Activated B cell treated with CpG ODN at 0.5 μM for 24 hours (primary cell): ENCODE measurements at regions not wholly inside any gene's neighbourhood (a gene's known extent, or its start where the extent isn't known, plus 50 kb on each side); places are given as distances from the start of the nearest gene placed in this dataset.

Experiments used
- ATAC-seq: fragments of 200-7000 bp; cut with Tn5 transposase; one replicate; pipeline ENCODE4 v1.10.0; 2021; ENCODE audit warnings: low read depth, mild to moderate bottlenecking, moderate library complexity
- CTCF ChIA-PET: fragments of 350-600 bp; sonication (Branson Sonifier 250); formaldehyde crosslinking; loops from one replicate; lab custom pipeline; 2021; ENCODE audit warnings: antibody characterized with exemption; lab: Charles Lee
- POLR2A ChIA-PET: fragments of 350-600 bp; sonication (Branson Sonifier 250); formaldehyde crosslinking; loops from one replicate; lab custom pipeline; 2021; ENCODE audit warnings: antibody characterized with exemption; lab: Charles Lee
- DNase-seq: peaks from one replicate; pipeline ENCODE4 v3.0.0; 2022
- H3K27ac Mint-ChIP-seq: one replicate; pipeline ENCODE4 v1.8.0; 2020; ENCODE audit warnings: mixed read lengths
- H3K27me3 Mint-ChIP-seq: one replicate; pipeline ENCODE4 v1.8.0; 2021; ENCODE audit warnings: mixed read lengths
- H3K36me3 Mint-ChIP-seq: one replicate; pipeline ENCODE4 v1.8.0; 2021; ENCODE audit warnings: low read depth, mixed read lengths
- H3K4me1 Mint-ChIP-seq: one replicate; pipeline ENCODE4 v1.8.0; 2021; ENCODE audit warnings: mixed read lengths
- H3K4me3 Mint-ChIP-seq: one replicate; pipeline ENCODE4 v1.8.0; 2020; ENCODE audit warnings: mild to moderate bottlenecking, mixed read lengths
- H3K9me3 Mint-ChIP-seq: one replicate; pipeline ENCODE4 v1.8.0; 2020; ENCODE audit warnings: mixed read lengths
- intact Hi-C: fragments of 100-400 bp; cut with micrococcal nuclease; formaldehyde crosslinking; loops from one replicate; pipeline ENCODE4 v1.15.1; 2024
- TF ChIP-seq, protein P1 (sequence below): fragments of 200-600 bp; IDR thresholded peaks from one replicate; pipeline ENCODE4 v1.8.0; 2022; ENCODE audit warnings: antibody characterized with exemption, mild to moderate bottlenecking

DNA sequence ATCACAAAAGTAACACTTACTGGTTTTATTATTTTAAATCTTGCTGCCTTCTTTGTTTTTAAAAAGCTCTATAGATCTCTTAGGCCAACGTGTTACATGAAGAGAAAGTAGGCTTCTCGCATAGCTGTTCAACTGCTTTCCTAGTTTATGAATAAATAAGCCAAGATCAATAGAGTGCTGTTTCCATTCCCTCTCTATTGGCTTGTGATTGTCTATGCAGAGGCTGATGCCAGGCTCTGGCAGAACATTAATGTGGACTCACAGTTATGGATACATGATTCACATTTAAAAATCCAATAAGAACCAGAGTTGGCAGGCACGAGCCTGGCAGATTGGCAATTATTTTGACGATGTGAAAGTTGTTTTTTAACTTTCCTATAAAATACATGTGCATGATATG is 137.5 kb downstream of the GNAT3 start:
- TF ChIP-seq, protein P1, sequence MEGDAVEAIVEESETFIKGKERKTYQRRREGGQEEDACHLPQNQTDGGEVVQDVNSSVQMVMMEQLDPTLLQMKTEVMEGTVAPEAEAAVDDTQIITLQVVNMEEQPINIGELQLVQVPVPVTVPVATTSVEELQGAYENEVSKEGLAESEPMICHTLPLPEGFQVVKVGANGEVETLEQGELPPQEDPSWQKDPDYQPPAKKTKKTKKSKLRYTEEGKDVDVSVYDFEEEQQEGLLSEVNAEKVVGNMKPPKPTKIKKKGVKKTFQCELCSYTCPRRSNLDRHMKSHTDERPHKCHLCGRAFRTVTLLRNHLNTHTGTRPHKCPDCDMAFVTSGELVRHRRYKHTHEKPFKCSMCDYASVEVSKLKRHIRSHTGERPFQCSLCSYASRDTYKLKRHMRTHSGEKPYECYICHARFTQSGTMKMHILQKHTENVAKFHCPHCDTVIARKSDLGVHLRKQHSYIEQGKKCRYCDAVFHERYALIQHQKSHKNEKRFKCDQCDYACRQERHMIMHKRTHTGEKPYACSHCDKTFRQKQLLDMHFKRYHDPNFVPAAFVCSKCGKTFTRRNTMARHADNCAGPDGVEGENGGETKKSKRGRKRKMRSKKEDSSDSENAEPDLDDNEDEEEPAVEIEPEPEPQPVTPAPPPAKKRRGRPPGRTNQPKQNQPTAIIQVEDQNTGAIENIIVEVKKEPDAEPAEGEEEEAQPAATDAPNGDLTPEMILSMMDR: no peak
- Mint-ChIP-seq H3K36me3 (no peaks in the 10 kb centered on the region), H3K27ac (no peak overlapping the region), H3K4me3 (no peak overlapping the region), H3K9me3 (no peaks in the 10 kb centered on the region), H3K27me3 (no peaks in the 10 kb centered on the region), H3K4me1 (no peaks in the 10 kb centered on the region)
- ChIA-PET CTCF (no interaction called here), POLR2A (no interaction called here)
- intact Hi-C loops: no loop called here
- DNase-seq (no peak), ATAC-seq (no peak)

DNA sequence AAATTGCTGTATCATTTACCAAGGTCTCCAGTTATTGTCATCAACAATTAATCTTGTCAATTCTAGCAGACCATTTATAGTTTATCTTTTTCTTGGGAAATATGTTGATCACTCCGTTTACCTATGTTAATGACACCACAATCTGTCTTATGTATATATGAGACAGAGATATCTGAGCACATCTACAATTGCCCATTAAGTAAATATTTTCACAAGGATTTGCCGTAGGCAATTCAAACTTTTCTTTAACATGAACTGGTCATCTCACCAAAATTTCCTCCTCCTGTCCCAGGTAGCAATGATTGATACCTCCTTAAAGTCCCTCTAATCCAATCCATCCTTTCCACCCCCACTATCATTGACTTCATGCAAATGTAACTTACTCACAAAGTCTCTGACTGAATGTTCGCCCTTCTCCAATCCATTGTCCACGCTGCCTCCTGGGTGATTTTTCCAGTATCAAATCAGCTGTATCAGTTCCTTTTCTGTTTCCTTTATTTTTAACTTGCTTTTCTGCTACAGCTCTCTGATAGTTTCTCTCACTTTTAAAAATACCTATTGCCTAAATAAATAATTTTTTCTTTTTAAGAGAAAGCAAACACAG is 138.3 kb downstream of the GNAT3 start:
- Mint-ChIP-seq H3K4me1 (no peaks in the 10 kb centered on the region), H3K4me3 (no peak overlapping the region), H3K27ac (no peak overlapping the region), H3K9me3 (no peaks in the 10 kb centered on the region), H3K27me3 (no peaks in the 10 kb centered on the region), H3K36me3 (no peaks in the 10 kb centered on the region)
- TF ChIP-seq, protein P1: no peak
- DNase-seq: no peak
- no peak for ATAC-seq
- ChIA-PET CTCF (no interaction called here), POLR2A (no interaction called here)
- intact Hi-C loops: no loop called here

DNA sequence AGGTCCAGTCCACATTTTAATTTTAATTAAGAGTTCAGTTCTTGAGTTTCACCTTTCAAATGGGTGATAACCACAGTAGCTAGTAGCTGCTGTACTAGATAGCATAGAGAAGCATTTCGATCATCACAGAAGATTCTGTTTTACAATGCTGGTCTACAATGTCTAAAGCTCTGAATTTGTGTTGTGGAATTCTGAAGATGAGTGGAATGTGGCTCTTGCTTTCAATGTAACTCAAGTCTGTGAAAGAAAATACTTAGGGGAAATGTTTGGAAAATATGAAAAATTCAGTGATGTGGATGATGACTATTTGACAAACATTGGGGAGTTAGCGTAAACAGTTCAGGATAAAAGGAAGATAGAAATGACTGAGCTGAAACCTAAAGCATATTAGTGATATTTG is 139.4 kb downstream of the GNAT3 start:
- no peak overlapping the region for H3K27ac Mint-ChIP-seq
- intact Hi-C loops: no loop called here
- ATAC-seq: no peak
- TF ChIP-seq, protein P1: no peak
- CTCF ChIA-PET: no interaction called here
- POLR2A ChIA-PET: no interaction called here
- no peaks in the 10 kb centered on the region for H3K27me3 Mint-ChIP-seq
- no peaks in the 10 kb centered on the region for H3K4me1 Mint-ChIP-seq
- no peaks in the 10 kb centered on the region for H3K36me3 Mint-ChIP-seq
- no peak for DNase-seq
- no peak overlapping the region for H3K4me3 Mint-ChIP-seq
- H3K9me3 Mint-ChIP-seq: no peaks in the 10 kb centered on the region

DNA sequence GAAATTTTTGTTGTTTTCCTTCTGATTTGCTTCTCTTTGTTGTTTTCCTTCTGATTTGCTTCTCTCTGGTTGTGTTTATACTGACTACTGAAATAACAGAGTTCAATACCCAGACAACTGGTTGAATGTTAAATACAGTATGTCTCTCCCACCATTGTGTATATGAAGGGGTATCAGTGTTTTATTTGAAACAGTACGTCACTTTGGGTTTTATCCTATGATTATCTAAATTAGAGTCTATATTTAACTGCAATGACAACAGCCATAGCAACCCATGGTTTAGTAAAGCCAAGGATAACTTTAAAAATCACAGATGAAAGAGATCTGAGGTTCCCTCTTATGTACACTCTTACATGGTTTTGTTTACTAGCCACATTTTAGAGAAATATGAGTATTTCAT is 141.3 kb downstream of the GNAT3 start:
- H3K27ac Mint-ChIP-seq: no peak overlapping the region
- H3K36me3 Mint-ChIP-seq: no peaks in the 10 kb centered on the region
- H3K4me3 Mint-ChIP-seq: no peak overlapping the region
- ChIA-PET CTCF (no interaction called here), POLR2A (no interaction called here)
- TF ChIP-seq, protein P1: no peak
- no peaks in the 10 kb centered on the region for H3K27me3 Mint-ChIP-seq
- H3K4me1 Mint-ChIP-seq: no peaks in the 10 kb centered on the region
- intact Hi-C loops: no loop called here
- H3K9me3 Mint-ChIP-seq: peaks cover 4% of the 10 kb centered on the region
- DNase-seq (no peak), ATAC-seq (no peak)

DNA sequence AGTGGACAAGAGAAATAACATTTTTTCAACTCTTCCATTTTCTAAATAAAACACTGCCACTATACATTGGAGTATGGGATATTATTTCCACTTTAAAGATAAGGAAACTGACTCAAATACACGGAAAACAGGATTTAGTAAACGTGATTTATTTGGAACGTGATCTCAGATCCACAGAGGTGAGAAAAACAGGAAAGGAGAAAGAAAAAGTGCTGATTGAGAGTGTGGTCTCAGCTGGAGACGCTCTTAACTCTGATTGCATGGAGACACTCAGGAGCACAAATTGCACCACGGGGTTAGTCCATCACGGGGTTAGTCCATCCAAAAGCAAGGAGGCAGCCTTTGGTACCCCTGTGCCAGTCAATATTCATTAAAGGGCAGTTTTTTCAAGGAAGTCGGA is 142.5 kb downstream of the GNAT3 start:
- no peak overlapping the region for H3K27ac Mint-ChIP-seq
- CTCF ChIA-PET: no interaction called here
- peaks cover 9% of the 10 kb centered on the region for H3K9me3 Mint-ChIP-seq
- intact Hi-C loops: no loop called here
- TF ChIP-seq, protein P1: no peak
- H3K4me1 Mint-ChIP-seq: no peaks in the 10 kb centered on the region
- POLR2A ChIA-PET: no interaction called here
- no peak for DNase-seq
- H3K4me3 Mint-ChIP-seq: no peak overlapping the region
- ATAC-seq: no peak
- H3K36me3 Mint-ChIP-seq: no peaks in the 10 kb centered on the region
- no peaks in the 10 kb centered on the region for H3K27me3 Mint-ChIP-seq
